Muscle of back (tissue), 3 donors: ENCODE measurements at regions not wholly inside any gene's neighbourhood (a gene's known extent, or its start where the extent isn't known, plus 50 kb on each side); places are given as distances from the start of the nearest gene placed in this dataset.
A peak's percentile ranks its signal among the peaks of the same experiment; 100 is the strongest.
"Not testable (repeated sequence)": the region's sequence is repeated elsewhere in the genome, so short reads cannot be mapped to it uniquely, and the experiment has no call there.

Source experiments
- DNase-seq, 3 donors: peaks; one replicate each; pipeline versions ENCODE4 v3.0.0 to v3.0.0-alpha.2; 2013

DNA sequence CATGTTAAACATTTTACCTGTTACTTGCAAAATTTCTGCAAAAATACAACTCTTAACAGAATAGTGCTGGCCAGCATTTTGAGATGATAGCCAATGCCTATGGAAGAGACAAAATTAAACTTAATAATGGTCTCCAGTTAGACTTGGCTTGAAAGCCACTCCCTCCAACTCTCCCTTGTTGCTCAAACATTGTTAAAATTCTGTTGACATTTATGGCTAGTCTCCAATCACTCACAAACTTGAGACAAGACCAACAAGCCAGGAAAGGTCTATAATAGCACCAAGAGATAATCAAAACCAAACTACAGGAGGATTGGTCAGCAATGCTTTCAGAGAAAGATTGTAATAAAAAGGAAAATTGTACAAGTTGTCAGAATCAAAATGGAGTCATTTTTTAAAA lies 770.7 kb upstream of the NXPH2 start:
- DNase-seq, result no peak

DNA sequence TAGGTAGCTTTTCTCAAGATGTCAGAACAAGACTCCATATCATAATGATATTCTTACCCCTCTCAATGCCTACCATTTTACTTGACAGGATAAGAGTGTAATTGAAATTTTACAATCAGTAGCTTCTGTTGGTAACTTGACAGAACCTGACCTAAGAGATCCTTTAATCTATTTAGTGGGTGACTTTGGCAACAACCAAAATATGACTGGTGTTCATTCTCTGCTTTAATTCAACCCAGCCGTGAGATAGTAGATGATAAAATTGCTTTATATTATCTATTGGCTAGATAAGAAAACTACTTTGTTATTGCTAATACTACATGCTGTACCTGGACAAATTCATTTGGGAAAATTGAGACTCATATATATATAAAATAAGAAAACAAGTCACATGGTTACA lies 770.2 kb upstream of the NXPH2 start:
- no peak for DNase-seq

DNA sequence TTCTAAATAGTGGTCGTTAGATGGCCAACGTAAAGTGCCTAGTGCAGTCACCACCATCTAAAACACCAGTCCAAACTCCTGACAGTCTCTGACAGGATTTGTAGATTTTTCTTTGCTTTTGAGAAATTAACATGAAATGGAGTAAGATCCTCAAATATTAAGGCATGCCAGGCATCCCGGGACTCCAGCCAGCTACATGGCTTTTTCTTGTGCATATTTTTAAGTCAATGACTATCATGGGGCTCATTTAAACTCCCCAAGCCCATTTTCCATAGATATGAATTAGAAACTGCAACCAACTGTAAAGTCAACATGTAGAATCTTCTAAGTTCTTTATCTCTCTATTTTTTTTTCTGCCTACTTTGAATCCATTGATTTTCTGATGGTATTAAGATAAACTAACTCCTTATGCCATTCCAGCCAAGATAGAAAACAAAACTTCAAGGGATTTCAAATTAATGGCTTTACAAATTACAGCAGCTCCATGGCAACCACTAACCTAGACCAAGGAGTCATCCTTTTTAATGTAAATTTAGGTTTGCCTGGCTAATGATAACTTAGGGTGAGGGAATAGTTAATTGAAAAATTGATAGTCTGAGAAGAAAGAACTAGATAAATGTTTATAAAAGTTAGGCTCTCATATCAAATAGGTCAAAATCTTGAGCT lies 764.1 kb upstream of the NXPH2 start:
- DNase-seq, result peak in 2 of 3 donors; percentile 7 to 33

DNA sequence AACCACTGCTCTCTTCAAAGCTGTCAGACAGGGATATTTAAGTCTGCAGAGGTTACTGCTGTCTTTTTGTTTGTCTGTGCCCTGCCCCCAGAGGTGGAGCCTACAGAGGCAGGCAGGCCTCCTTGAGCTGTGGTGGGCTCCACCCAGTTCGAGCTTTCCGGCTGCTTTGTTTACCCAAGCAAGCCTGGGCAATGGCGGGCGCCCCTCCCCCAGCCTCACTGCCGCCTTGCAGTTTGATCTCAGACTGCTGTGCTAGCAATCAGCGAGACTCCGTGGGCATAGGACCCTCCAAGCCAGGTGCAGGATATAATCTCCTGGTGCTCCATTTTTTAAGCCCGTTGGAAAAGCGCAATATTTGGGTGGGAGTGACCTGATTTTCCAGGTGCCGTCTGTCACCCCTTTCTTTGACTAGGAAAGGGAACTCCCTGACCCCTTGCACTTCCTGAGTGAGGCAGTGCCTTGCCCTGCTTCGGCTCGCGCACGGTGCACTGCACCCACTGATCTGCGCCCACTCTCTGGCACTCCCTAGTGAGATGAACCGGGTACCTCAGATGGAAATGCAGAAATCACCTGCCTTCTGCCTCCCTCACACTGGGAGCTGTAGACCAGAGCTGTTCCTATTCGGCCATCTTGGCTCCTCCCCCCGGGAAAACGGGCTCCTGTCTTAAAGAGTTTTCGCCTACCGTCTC lies 758.3 kb upstream of the NXPH2 start:
- DNase-seq, result not testable (repeated sequence)

DNA sequence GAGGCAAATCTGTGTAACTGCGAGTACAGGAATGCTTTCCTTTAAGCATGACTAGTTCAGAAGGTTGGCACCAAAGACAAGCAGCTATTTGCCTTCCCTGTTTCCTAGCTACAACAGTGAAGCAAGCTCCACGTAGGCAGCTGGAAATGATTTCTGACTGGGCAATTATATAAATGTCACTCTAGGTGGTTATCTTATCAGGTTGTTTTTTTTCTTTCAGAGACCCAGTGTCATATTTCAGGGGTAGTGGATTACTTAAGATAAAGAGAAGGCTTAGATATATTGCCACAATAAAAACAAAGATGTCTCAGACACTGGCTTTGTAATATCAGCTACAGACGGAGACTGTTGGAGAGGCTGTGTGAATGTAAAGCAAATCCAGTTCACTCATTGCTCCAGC lies 748.9 kb upstream of the NXPH2 start:
- peak in 1 of 3 donors; percentile 10 for DNase-seq

DNA sequence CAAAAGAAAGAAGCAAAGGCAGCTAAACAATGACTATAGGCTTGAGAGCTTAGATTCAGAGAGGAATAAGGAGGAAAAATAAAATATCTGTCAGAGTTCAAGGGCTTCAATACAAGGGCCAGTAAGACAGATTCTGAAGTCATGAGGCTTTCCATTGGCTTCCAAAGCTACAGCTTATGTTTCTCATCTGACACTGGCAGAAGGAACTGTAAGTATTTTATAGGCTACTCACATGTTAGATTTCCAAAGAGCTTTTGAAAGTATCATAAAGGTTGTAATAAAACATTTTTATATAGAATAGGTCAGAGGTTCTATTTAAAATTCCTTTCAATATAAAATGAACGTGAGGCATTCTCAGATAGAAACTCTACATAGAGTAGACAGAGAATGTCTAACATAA lies 746.6 kb upstream of the NXPH2 start:
- DNase-seq, result no peak

DNA sequence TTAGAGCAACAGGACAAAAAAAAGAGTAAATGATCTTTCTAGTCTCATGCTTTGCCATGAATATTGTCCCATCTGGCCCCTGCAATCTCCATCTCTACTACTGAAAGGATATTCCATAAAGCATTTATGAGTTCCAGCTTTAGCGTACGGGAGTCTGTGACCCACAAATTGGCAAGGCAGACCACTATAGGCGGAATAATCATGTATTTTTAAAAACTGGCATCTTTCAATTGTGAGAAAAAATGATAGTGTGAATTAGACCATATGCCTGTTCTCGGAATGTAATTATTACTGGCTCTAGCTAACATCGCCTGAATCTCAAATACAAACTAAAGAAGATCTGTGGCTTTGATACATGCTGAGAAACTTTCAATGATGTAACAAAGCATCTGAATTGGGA lies 738.1 kb upstream of the NXPH2 start:
- no peak for DNase-seq

DNA sequence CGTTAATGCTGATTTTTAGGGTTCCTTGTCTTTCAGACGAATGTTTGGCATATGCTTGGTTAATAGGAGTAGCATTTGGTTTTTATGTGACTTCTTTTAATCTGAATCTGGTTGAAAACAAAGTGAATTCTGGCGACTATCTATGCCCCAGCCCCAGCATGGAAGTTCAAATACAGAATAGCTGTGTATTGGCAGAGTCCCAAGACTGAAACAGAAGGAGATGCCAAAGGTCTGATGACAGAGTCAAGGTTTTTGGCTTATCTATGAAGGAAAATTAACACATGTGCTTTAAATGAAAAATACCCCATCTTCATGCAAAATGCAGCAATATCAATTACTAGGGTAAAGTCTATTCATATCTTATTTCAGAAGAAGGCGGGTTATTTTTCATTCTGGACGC lies 734.8 kb upstream of the NXPH2 start:
- no peak for DNase-seq

DNA sequence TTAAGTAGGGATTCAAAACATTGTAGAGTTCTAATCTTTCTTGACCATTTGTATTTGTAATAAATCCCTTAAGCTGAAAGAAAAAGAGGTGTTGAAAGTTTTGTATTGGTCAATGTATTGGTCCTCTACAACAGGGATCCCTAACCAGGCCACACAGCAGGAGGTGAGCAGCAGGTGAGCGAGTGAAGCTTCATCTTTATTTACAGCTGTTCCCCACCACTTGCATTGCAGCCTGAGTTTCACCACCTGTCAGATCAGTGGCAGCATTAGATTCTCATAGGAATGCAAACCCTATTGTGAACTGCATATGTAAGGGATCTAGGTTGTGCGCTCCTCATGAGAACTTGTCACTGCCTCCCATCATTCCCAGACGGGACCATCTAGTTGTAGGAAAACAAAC lies 715.7 kb upstream of the NXPH2 start:
- DNase-seq, result no peak

DNA sequence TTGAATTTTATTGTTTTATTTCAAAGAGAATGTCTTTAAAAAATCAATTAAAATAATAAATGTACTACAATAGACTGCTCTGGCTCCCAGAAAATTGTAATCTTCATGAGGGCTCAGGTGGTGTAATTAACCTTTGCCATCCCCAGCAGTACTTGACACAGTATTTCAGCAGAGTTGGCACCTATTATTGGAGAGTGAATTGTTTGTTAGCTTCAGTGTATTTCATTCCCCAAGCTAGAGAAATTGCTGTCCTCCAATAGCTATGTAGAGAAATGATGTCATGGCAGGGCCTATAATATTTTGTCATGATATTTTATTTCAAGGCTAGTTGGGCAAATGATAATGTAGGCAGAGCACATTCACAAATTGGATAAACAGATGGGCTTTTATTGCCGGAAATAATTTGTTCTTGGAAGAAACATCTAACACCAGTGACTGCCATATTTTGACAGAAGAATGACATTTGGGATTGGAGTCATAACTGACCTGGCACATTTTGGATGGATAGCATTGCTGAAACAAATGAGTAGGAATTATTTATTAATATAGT lies 712.0 kb upstream of the NXPH2 start:
- DNase-seq, result no peak

DNA sequence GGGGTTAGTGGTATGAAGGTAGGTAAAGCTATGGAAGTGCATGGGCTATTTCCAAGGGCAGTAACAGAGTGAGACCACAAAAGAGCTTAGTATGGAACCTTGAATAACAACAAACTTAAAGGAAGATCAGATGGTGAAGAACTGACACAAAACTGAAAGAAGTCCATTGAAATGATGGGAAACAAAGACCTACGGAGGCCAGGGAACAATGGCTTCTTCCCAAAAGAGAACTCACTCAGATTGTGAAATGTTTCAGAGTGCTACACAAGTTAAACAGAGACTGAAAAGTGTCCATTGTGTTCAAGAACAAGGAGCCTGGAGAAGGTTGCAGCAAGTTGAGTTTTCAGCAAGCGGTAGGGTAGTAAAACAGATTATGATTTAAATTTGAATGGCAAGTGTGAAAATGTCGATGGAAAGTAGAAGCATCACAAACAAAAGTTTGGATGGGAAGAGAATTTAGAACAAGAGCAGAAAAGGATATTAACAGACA lies 700.0 kb upstream of the NXPH2 start:
- no peak for DNase-seq

DNA sequence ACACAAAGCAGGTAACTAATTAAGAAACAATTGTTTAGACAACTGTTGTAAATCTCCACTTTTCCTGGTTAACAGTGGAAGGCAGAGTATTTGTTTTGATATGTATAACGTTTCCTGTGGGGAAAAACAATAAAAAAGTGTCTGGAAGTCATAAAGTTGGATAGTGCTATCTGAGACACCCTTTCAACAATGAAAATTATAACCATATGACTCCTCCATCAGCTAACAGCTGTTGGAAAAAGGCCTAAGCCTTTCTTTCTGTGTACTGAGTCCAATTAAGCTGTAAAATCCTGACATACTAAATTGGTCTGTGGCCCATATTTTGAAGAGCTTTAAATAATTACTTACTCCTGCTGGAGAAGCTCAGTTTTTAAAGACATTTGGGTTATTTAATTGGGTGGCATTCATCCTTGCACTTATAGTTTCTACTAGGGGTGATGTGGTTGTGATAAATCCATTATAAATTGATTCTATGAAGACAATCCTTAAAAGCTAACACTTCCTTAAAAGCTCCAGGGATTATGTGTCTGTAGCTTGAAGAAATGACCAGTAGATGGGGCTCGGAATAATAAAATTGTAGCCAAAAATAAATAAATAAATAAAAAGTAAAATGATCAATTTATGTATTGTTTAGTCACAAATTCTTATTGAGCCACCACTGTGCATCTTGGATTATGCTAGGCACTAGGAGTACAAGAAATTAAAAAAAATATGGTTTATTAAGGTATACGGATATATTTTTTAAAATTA lies 698.1 kb upstream of the NXPH2 start:
- peak; percentile 67 to 89 (median 76) for DNase-seq

DNA sequence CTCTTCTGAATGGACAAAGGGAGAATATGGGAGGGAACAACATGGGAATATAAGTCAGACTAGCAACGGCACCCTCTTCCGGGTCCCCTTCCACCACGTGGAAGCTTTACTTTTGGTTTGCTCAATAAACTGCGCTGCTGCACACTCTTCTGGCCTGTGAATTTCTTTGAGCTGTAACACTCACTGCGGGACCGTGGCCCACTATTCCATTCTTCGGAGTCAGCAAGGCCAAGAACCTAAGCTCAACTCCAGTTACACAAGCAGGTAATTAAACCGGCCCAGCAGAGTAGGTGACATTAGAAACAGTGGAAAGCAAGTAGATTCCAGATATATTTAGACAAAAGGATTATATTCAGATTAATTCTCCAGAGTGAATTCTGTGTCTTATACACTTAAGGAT lies 697.4 kb upstream of the NXPH2 start:
- DNase-seq, result peak; percentile 21 to 71 (median 36)

DNA sequence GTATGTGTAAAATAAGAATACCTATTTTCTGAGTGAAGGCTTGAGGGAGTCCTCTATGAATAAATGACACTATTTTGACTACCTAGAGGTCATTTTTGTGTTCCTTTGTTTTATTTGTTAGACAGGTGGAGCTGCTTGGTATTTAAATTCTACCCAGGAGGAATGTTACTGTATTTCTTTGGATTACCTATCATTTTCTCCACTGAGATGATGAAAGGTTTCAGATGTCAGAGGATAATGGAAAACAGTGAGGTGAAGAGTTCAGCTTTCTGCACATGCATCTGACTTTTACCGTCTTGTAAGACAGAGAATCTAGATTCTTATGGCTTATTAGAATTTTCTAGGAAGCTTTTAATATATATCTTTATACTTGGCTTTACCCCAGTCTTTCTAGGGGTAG lies 689.8 kb upstream of the NXPH2 start:
- DNase-seq, result no peak

DNA sequence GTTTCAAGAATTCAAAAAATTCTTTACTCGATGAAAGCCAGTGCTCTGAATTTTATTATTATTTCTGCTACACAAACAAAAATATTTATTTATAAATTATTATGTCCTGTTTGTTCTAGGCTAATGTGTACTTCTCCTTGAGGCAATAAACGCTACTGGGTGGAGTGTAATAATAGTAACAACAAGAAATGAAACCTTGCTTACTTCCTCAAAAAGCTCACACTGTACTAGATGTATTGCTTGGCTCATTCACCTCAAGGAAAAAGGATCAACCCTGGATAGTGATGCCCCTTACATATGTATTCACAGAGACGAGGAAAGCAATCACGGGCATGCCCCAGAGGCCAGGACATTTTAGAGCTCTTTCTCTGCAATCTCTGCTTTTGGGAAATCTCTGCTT lies 685.6 kb upstream of the NXPH2 start:
- no peak for DNase-seq

DNA sequence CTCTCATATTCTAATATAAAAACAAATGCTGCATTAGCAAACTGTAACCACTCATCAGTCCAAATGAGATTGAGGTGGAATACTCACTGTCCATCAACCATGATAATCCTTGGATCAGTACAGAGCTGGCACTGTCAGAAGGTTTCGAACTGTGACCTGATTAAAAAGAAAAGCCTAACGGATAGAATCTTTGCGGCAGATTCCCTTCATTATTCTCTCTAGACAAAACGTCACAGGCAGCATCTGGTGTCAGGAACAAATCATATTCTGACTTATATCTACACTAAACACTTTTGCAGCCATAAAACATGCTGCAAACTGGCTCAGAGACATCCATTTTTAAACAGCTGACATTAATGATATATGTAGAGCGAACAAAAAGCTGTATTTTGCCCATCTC lies 677.7 kb upstream of the NXPH2 start:
- DNase-seq, result no peak

DNA sequence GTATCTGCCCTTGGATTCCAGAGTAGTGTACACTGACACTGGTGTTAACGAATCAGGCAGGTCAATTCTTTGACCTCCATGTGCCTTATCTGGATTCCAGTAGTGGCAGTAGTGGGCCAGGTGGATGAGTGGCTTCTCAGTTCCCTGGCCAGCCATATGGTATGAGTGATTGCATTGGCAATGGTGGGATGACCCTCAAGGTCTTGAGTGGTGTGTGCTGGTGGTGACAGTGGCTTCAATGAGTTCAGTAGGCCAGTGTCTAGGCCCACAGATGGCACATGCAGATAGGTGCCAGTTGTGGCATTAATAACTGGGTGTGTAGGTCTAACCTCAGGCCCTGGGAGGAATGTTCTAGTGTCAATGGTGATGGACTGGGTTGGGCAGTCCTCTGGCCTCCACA lies 674.1 kb upstream of the NXPH2 start:
- DNase-seq, result no peak

DNA sequence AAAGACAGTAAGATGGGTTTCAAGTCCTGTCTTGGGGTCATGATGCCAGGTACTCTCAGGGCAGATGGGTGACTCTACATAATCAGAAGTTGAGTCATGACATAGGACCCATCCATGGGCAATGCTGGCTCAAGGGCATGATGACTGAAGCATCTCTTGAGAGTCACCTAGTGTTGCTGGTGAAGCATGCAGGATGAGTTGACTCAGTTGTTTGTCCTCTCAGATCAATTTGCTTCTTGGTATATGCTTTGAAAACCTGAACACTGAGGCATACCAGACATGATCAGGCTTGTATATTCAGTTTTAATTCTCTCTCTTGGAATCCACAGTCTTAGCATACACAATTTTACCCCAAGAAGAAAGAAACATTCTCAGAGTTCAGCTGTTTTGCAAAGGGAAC lies 658.9 kb upstream of the NXPH2 start:
- DNase-seq, result no peak

DNA sequence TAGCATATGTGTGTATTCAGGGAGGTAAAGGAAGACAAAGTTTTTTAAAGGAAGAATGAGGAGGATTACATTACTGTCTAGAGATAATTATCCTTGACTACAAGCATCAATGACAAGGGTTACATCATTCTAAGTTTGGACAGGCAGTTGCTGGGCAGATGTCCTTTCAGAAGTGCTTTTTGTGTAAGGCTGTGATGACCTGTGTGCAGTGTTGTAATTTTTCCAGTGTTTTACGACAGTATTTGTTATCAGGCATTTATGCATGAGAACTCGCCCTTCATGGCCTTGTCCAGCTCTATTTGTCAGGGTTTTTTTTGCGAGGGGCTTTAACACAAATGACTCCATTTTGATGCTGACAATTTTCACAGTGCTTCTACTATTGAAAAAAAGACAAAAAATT lies 658.3 kb upstream of the NXPH2 start:
- DNase-seq, result no peak

DNA sequence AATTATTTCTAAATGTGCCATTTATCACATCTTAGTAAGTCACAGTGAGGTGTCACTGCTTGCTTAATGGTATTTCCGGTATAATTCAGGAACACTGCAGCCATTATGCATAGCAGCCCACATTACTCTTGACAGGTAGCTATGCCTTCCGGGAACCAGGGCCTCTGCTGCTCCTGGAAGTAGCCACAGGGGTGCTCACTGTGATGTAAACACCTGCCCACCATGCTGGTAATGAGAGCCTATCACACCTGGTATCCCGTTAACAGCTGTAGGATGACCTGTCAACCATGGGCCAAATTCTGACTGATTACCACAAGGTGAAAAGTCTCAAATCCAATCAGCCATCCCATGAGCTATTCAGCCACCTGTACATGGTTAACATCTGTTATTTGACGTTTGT lies 647.0 kb upstream of the NXPH2 start:
- DNase-seq, result no peak

DNA sequence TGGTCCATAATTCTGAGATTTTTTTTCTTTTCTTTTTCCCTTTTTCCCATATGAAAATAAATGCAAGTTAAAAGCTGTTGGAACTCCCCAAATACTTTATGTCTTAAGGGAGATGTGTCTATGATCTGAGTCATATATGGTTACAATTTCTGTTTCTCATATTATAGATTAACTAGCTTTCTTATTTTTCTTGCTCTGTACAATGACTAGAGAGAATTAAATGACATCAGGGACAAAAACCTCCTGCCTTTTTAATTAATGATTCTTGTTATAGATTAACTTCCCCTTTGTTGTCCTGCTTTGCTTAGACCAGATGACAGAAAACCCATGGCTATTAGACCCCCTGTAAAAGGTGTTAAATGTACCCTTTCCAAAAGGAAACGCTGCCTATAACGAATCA lies 643.9 kb upstream of the NXPH2 start:
- no peak for DNase-seq

DNA sequence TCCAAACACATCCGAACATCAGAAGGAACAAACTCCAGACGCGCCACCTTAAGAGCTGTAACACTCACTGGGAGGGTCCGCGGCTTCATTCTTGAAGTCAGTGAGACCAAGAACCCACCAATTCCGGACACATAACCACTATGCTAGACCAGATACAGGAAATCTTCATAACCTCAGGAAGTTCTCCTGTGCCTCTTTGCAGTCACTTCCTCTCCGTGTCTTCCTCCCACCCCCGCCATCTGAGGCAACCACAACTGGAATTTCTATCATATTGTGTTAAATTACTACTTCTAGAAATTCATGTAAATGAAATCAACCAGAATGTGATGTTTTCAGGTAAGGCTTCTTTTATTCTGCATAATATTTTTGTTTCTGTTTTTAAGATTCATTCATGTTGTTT lies 631.0 kb upstream of the NXPH2 start:
- DNase-seq, result no peak

DNA sequence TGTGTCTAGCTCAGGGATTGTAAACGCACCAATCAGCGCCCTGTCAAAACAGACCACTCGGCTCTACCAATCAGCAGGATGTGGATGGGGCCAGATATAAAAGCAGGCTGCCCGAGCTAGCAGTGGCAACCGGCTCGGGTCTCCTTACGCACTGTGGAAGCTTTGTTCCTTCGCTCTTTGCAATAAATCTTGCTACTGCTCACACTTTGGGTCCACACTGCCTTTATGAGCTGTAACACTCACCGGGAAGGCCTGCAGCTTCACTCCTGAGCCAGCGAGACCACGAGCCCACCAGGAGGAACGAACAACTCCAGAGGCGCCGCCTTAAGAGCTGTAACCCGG lies 630.6 kb upstream of the NXPH2 start:
- not testable (repeated sequence) for DNase-seq
